Sigmoid colon (tissue), 6 donors: ENCODE measurements at regions not wholly inside any gene's neighbourhood (a gene's known extent, or its start where the extent isn't known, plus 50 kb on each side); places are given as distances from the start of the nearest gene placed in this dataset.

ENCODE experiments used
- DNase-seq: peaks from one replicate; pipeline ENCODE4 v3.0.0-alpha.2; 2019
- H3K27ac ChIP-seq, 4 donors: fragments of 200-600 bp; sonication (generic); one replicate each; pipeline ENCODE4 v1.5.1; 2016 to 2019; ENCODE audit warnings: mild to moderate bottlenecking in 1 of 4
- H3K27me3 ChIP-seq, 3 donors: fragments of 200-600 bp; sonication (generic); one replicate each; pipeline ENCODE4 v1.5.1; 2019; ENCODE audit warnings: mild to moderate bottlenecking in 1 of 3
- H3K36me3 ChIP-seq, 4 donors: fragments of 200-600 bp; sonication (generic); one replicate each; pipeline ENCODE4 v1.5.1; 2016 to 2019
- H3K4me1 ChIP-seq, 4 donors: fragments of 200-600 bp; sonication (generic); one replicate each; pipeline ENCODE4 v1.5.1; 2017 to 2019
- H3K4me3 ChIP-seq, 4 donors: fragments of 200-600 bp; sonication (generic); one replicate each; pipeline ENCODE4 v1.5.1; 2017 to 2019; ENCODE audit warnings: mild to moderate bottlenecking in 2 of 4, moderate library complexity in 1 of 4
- H3K9me3 ChIP-seq, 4 donors: fragments of 200-600 bp in 3 of 4; sonication (generic) in 3 of 4; one replicate each; pipeline versions ENCODE4 v1.5.1 to v1.6.1; 2013 to 2019
- CTCF ChIP-seq, 4 experiments: fragments of 450-650 bp in 3 of 4; fragments of 200-600 bp in 1 of 4; IDR thresholded peaks; one replicate each; pipeline ENCODE4 v1.5.1; 2016 to 2019; ENCODE audit warnings: antibody characterized with exemption in 4 of 4, mild to moderate bottlenecking in 3 of 4, moderate library complexity in 2 of 4
- EP300 ChIP-seq, 4 donors: sonication (generic); formaldehyde crosslinking; IDR thresholded peaks; one replicate each; pipeline ENCODE4 v1.6.1; 2017; ENCODE audit warnings: antibody characterized with exemption in 4 of 4
- POLR2A ChIP-seq, 2 donors: fragments of 450-650 bp; IDR thresholded peaks; one replicate each; pipeline ENCODE4 v1.6.1; 2016; ENCODE audit warnings: antibody characterized with exemption in 2 of 2, mild to moderate bottlenecking in 2 of 2, moderate library complexity in 2 of 2
- POLR2AphosphoS5 ChIP-seq, 4 donors: sonication (generic); formaldehyde crosslinking; IDR thresholded peaks; one replicate each; pipeline ENCODE4 v1.6.1; 2017; ENCODE audit warnings: antibody characterized with exemption in 4 of 4
- WGBS, 2 donors: extraction: QIAGEN DNeasy Blood & Tissue Kit; methylation state at CpG; one replicate each; pipeline ENCODE4 v1.1.7; 2013; 5-methylcytosine and 5-hydroxymethylcytosine counted together
- intact Hi-C: fragments of 100-400 bp; cut with DNase I; formaldehyde crosslinking; loops from one replicate; pipeline ENCODE4 v1.15.1; 2023
- donor health status: healthy with polysubstance abuse.
- donor health status: healthy.

- WGBS, 2 donors: 41 to 54% methylated on average over 4 of the region's 4 CpGs
- Histone ChIP-seq H3K4me1 (no peaks in the 10 kb centered on the region), H3K9me3 (no peaks in the 10 kb centered on the region), H3K27ac (no peak overlapping the region), H3K36me3 (no peaks in the 10 kb centered on the region), H3K27me3 (no peaks in the 10 kb centered on the region), H3K4me3 (no peak overlapping the region)
- TF ChIP-seq POLR2AphosphoS5 (IDR thresholded peaks at IDR 0.05) (no peak), CTCF (IDR thresholded peaks at IDR 0.05) (no peak)
- DNase-seq: no peak
- intact Hi-C loops: no loop called here
These were observed 880.8 kb downstream of the TECRL start for GRCh38 chr4:63528256-63528991.

GRCh38 chr4:63526251-63526650 lies 883.0 kb downstream of the TECRL start:
- no peaks in the 10 kb centered on the region for H3K4me1 ChIP-seq
- DNase-seq: no peak
- H3K27ac ChIP-seq: no peak overlapping the region
- WGBS, 2 donors: 81 to 96% methylated on average over 1 of the region's 1 CpG
- H3K36me3 ChIP-seq: no peaks in the 10 kb centered on the region
- intact Hi-C loops: no loop called here
- no peak overlapping the region for H3K4me3 ChIP-seq
- no peaks in the 10 kb centered on the region for H3K27me3 ChIP-seq
- peaks cover 0 to 4% (median under 1%) of the 10 kb centered on the region in 4 donors for H3K9me3 ChIP-seq
- TF ChIP-seq POLR2AphosphoS5 (IDR thresholded peaks at IDR 0.05) (no peak), EP300 (IDR thresholded peaks at IDR 0.05) (no peak), POLR2A (IDR thresholded peaks at IDR 0.05) (no peak), CTCF (IDR thresholded peaks at IDR 0.05) (no peak)

- DNase-seq: no peak
- no peak overlapping the region for H3K4me3 ChIP-seq
- no peak for TF ChIP-seq EP300 (IDR thresholded peaks at IDR 0.05)
- no peak for TF ChIP-seq POLR2AphosphoS5 (IDR thresholded peaks at IDR 0.05)
- TF ChIP-seq POLR2A (IDR thresholded peaks at IDR 0.05): no peak
- no peak for TF ChIP-seq CTCF (IDR thresholded peaks at IDR 0.05)
- H3K9me3 ChIP-seq: peaks cover 0 to 4% (median 3%) of the 10 kb centered on the region in 4 donors
- intact Hi-C loops: no loop called here
- no peak overlapping the region for H3K27ac ChIP-seq
- 70 to 77% methylated on average over 1 of the region's 1 CpG for WGBS, 2 donors
- no peaks in the 10 kb centered on the region for H3K36me3 ChIP-seq
- H3K4me1 ChIP-seq: no peaks in the 10 kb centered on the region
- no peaks in the 10 kb centered on the region for H3K27me3 ChIP-seq
These were observed 884.5 kb downstream of the TECRL start for GRCh38 chr4:63524764-63525163.

DNA sequence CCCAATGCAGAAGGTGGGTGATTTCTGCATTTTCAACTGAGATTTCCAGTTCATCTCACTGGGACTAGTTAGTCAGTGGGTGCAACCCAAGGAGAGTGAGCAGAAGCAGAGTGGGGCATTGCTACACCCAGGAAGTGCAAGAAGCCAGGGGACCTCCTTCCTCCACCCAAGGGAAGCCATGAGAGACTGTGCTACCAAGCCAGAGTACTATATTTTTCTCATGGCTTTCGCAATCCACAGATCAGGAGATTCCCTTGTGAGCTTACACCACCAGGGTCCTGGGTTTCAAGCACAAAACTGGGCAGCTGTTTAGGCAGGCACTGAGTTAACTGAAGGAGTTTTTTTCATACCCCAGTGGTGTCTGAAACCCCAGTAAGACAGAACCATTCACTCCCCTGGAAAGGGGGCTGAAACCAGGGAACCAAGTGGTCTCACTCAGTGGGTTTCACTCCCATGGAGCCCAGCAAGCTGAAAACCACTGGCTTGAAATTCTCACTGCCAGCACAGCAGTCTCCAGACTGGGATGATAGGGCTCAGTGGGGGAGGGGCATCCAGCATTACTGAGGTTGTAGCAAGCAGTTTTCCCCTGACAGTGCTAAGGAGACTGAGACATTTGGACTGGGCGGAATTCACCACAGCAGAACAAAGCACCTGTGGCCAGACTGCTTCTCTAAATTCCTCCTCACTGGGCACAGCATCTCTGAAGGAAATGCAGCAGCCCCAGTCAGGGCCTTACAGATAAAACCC lies 903.4 kb downstream of the TECRL start:
- Histone ChIP-seq H3K4me3 (no peak overlapping the region), H3K4me1 (no peaks in the 10 kb centered on the region), H3K36me3 (no peaks in the 10 kb centered on the region), H3K27me3 (no peaks in the 10 kb centered on the region), H3K27ac (no peak overlapping the region), H3K9me3 (no peaks in the 10 kb centered on the region)
- TF ChIP-seq POLR2A (IDR thresholded peaks at IDR 0.05) (no peak), CTCF (IDR thresholded peaks at IDR 0.05) (no peak), EP300 (IDR thresholded peaks at IDR 0.05) (no peak), POLR2AphosphoS5 (IDR thresholded peaks at IDR 0.05) (no peak)
- intact Hi-C loops: no loop called here
- no peak for DNase-seq
- WGBS, 2 donors: 80 to 87% methylated on average over 2 of the region's 2 CpGs
